Muscle layer of duodenum (tissue), 2 donors: ENCODE measurements at regions not wholly inside any gene's neighbourhood (a gene's known extent, or its start where the extent isn't known, plus 50 kb on each side); places are given as distances from the start of the nearest gene placed in this dataset.
"Not testable (repeated sequence)": the region's sequence is repeated elsewhere in the genome, so short reads cannot be mapped to it uniquely, and the experiment has no call there.

Experiments used
- H3K27ac ChIP-seq: one replicate; pipeline ENCODE4 v1.7.0; 2013; ENCODE audit warnings: mild to moderate bottlenecking, low read length
- H3K27me3 ChIP-seq: one replicate; pipeline ENCODE4 v1.7.0; 2013; ENCODE audit warnings: low read depth, mild to moderate bottlenecking, control low read depth, low read length
- H3K36me3 ChIP-seq, 2 donors: one replicate each; pipeline ENCODE4 v1.7.0; 2013; ENCODE audit warnings: low read length in 2 of 2, control low read depth in 1 of 2, mild to moderate bottlenecking in 1 of 2; ENCODE audit not compliant: insufficient read depth in 2 of 2, control insufficient read depth in 1 of 2
- H3K4me1 ChIP-seq, 2 donors: one replicate each; pipeline ENCODE4 v1.7.0; 2013; ENCODE audit warnings: low read length in 2 of 2, mild to moderate bottlenecking in 2 of 2, control low read depth in 1 of 2, moderate library complexity in 1 of 2; ENCODE audit not compliant: insufficient read depth in 2 of 2, control insufficient read depth in 1 of 2
- H3K4me3 ChIP-seq, 2 donors: one replicate each; pipeline ENCODE4 v1.7.0; 2013; ENCODE audit warnings: low read length in 2 of 2, low read depth in 1 of 2, mild to moderate bottlenecking in 1 of 2
- H3K9me3 ChIP-seq, 2 donors: one replicate each; pipeline ENCODE4 v1.7.0; 2013; ENCODE audit warnings: low read length in 2 of 2, control low read depth in 1 of 2, mild to moderate bottlenecking in 1 of 2; ENCODE audit not compliant: control insufficient read depth in 1 of 2
- donor health status: healthy.

GRCh38 chr5:3161672-3162071, 410.2 kb upstream of the IRX2 start:
- Histone ChIP-seq H3K36me3 (no peaks in the 10 kb centered on the region), H3K4me3 (no peak overlapping the region), H3K9me3 (peaks cover 0 to 7% of the 10 kb centered on the region in 2 donors), H3K27me3 (no peaks in the 10 kb centered on the region), H3K4me1 (no peaks in the 10 kb centered on the region), H3K27ac (no peak overlapping the region)

DNA sequence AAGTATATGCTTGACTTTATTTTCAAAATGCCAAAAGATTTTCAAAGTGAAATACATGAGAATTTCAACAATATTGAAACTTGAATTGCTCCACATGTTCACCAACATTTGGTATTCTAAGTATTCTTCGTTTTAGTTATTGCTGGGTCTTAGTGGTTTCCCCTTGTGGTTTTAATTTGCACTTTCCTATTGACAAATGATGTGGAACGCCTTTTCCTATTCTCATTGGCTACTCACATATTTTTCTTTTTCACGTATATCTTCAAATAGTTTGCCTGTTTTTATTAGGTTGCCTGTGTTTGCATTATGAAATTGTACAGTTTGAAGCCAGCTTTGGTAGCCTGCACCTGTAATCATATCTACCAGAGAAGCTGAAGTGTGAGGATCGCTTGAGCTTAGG, 405.7 kb upstream of the IRX2 start:
- Histone ChIP-seq H3K36me3 (no peaks in the 10 kb centered on the region), H3K4me1 (no peaks in the 10 kb centered on the region), H3K27me3 (no peaks in the 10 kb centered on the region), H3K9me3 (peaks cover 0 to 6% of the 10 kb centered on the region in 2 donors), H3K27ac (no peak overlapping the region), H3K4me3 (no peak overlapping the region)

GRCh38 chr5:3155717-3156116, 404.2 kb upstream of the IRX2 start:
- Histone ChIP-seq H3K4me3 (no peak overlapping the region), H3K4me1 (no peaks in the 10 kb centered on the region), H3K9me3 (peaks cover 0 to 12% of the 10 kb centered on the region in 2 donors), H3K27me3 (no peaks in the 10 kb centered on the region), H3K27ac (no peak overlapping the region), H3K36me3 (no peaks in the 10 kb centered on the region)

- Histone ChIP-seq H3K36me3 (no peaks in the 10 kb centered on the region), H3K4me1 (no peaks in the 10 kb centered on the region), H3K27me3 (no peaks in the 10 kb centered on the region), H3K27ac (no peak overlapping the region), H3K4me3 (no peak overlapping the region), H3K9me3 (peaks cover 0 to 12% of the 10 kb centered on the region in 2 donors)
Observed at GRCh38 chr5:3155046-3155445, 403.6 kb upstream of the IRX2 start.

DNA sequence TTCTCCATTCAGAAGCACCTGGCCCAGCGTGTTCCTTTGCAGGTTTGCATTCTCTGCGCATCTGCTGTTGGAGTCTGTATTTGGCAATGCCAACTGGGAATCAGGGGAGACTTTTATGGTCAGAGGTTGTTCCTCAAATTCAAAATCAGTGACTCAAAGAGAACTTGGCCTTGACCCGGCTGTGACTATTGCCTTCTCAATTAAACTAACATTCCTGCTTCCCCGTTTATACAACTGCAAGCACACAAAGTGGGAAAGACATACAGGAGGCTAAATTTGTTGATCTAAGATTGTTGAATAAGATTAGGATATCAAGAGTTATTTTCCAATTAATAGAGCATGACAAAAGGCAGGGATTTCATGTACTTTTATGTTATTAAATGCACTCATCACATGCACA, 402.4 kb upstream of the IRX2 start:
- Histone ChIP-seq H3K4me1 (no peaks in the 10 kb centered on the region), H3K9me3 (peaks cover 0 to 12% of the 10 kb centered on the region in 2 donors), H3K27me3 (no peaks in the 10 kb centered on the region), H3K36me3 (no peaks in the 10 kb centered on the region), H3K4me3 (no peak overlapping the region), H3K27ac (no peak overlapping the region)

DNA sequence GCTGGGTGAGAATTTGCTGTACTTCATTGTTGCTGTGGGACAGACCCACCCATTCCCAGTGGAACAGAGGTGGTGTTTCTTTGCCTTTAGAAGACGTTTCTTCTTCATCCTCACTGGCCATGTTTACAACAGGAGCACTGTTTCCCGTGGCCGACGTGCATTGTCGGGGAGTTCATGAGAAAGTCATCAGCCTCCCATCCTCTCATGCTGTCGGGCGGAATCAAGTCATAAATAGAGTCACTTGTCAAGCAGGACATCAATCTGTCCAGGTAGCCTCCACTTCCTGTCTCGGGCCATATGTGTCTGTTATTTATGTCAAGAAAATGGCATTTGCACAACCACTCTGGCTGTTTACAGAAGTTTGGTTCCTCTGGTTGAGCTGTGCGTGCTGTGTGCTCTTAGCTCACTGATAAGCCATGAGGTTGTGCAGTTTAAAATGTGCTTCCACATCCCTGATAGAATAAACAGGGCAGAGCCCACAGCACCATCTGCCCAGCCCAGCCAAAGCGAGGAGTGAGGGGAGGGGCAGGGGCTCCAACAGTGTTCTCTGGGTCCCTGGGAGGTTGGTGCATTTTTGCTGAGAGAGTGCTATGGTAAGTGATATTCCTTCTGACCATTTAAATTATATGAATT, 401.9 kb upstream of the IRX2 start:
- no peaks in the 10 kb centered on the region for H3K27me3 ChIP-seq

GRCh38 chr5:3149899-3150298, 398.4 kb upstream of the IRX2 start:
- Histone ChIP-seq H3K4me1 (no peaks in the 10 kb centered on the region), H3K27ac (no peak overlapping the region), H3K36me3 (no peaks in the 10 kb centered on the region), H3K27me3 (no peaks in the 10 kb centered on the region), H3K9me3 (peaks cover 0 to 9% of the 10 kb centered on the region in 2 donors), H3K4me3 (no peak overlapping the region)

More for the DNA sequence above, 401.9 kb upstream of the IRX2 start:
- Histone ChIP-seq H3K4me1 (no peaks in the 10 kb centered on the region), H3K4me3 (no peak overlapping the region), H3K36me3 (no peaks in the 10 kb centered on the region), H3K27ac (no peak overlapping the region), H3K9me3 (peaks cover 0 to 12% of the 10 kb centered on the region in 2 donors)

GRCh38 chr5:3147405-3147804, 395.9 kb upstream of the IRX2 start:
- not testable (repeated sequence) for H3K36me3 ChIP-seq, H3K9me3 ChIP-seq, H3K4me1 ChIP-seq, H3K27me3 ChIP-seq, H3K27ac ChIP-seq, H3K4me3 ChIP-seq

DNA sequence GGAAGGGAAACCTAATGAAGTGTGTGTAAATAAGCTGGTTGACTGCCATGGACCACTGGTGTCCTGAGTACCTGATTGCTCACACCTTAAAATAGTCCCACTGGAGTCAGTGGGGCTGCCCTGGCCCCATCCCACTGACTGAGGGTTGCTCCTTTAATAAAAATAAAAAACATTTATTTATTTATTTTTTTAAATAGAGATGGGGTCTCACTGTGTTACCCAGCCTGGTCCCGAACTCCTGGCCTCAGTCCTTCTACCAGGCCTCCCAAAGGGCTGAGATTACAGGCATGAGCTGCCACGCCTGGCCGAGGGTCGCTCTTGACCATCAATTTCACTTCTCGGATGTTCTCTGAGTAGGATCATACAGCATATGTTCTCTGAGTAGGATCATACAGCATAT, 394.2 kb upstream of the IRX2 start:
- no peak overlapping the region for H3K27ac ChIP-seq
- H3K4me3 ChIP-seq: no peak overlapping the region
- no peaks in the 10 kb centered on the region for H3K4me1 ChIP-seq
- no peaks in the 10 kb centered on the region for H3K9me3 ChIP-seq
- no peaks in the 10 kb centered on the region for H3K27me3 ChIP-seq
- H3K36me3 ChIP-seq: no peaks in the 10 kb centered on the region

DNA sequence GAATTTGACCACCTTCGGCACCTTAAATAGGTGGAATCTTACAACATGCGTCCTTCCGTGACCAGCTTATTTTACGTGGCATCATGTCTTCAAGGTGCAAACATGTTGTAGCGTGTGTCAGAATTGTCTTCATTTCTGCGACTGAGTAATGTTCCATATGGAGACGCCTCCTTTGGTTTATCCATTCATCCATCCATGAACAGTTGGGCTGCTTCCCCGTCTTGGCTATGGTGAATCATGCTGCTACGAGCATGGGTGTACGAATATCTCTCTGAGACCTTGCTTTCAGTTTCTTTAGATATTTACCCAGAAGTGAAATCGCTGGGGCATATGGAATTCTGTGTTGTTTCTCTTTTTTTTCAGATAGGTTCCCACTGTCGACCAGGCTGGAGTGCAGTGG, 391.9 kb upstream of the IRX2 start:
- no peaks in the 10 kb centered on the region for H3K4me1 ChIP-seq
- H3K36me3 ChIP-seq: no peaks in the 10 kb centered on the region
- H3K27ac ChIP-seq: no peak overlapping the region
- H3K9me3 ChIP-seq: no peaks in the 10 kb centered on the region
- H3K4me3 ChIP-seq: no peak overlapping the region
- no peaks in the 10 kb centered on the region for H3K27me3 ChIP-seq

DNA sequence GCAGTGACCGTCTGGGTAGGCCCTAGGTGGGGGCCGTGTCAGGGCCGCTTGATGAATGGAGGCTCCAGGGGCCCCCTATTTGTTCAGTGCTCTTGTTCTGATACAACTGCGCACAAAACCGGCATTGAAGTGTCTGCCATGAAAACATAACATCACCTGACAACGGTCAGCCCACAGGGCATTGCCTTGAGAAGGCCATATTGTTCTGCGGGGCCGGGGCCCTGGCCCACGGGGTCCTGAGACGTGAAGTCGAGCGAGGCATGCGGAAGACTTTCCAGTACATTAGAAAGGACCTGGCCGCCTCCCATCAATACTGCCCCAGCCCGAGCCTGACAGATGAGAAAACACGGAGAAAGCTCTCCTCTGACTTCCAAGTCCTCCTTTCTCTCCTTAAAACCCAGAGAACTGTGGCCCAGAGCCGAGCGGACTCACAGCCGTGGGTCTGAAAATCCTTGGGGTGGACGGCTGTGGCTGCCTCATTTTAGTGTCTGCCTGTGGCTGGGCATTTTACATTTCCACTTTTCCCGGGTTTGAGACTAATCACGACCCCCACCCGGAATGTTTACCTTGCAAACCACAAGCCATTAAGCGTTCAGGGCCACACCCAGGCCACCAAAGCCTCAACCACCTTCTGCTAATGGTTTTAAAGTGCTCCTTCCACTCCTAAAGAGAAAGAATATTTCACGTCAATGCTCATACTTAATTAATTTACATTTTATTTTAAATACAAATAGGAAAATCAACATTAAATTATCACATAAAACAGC, 391.0 kb upstream of the IRX2 start:
- Histone ChIP-seq H3K4me1 (no peaks in the 10 kb centered on the region), H3K27me3 (no peaks in the 10 kb centered on the region), H3K9me3 (no peaks in the 10 kb centered on the region), H3K4me3 (no peak overlapping the region), H3K36me3 (no peaks in the 10 kb centered on the region), H3K27ac (no peak overlapping the region)

DNA sequence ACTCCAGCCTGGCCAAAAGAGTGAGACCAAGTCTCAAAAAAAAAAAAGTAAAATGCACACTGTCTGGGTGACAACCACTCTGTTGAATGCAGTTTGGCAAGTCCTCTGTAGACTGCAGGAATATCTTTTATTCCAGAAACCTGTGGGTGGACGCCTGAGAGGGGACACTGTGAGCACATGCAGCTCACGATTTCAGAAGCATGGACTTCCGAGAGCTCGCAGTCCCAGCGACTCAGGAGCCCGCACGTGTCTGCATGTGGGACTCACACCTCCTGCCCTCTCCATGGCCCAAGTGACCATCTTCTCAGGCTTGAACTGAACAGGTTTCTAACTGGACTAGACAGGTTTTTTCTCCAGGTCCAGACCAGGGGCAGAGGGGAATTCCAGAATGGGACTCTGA, 388.6 kb upstream of the IRX2 start:
- no peaks in the 10 kb centered on the region for H3K36me3 ChIP-seq
- no peaks in the 10 kb centered on the region for H3K27me3 ChIP-seq
- H3K9me3 ChIP-seq: no peaks in the 10 kb centered on the region
- no peaks in the 10 kb centered on the region for H3K4me1 ChIP-seq
- H3K4me3 ChIP-seq: no peak overlapping the region
- no peak overlapping the region for H3K27ac ChIP-seq
